HEK293 (cell line): ENCODE measurements at regions not wholly inside any gene's neighbourhood (a gene's known extent, or its start where the extent isn't known, plus 50 kb on each side); places are given as distances from the start of the nearest gene placed in this dataset.

ENCODE experiments used
- CTCF ChIA-PET: fragments of 350-600 bp; formaldehyde crosslinking; extraction: SDS; loops from one replicate; lab custom pipeline; 2021; ENCODE audit warnings: antibody characterized with exemption; lab: Yijun Ruan, JAX
- POLR2A ChIA-PET: fragments of 300-600 bp; formaldehyde crosslinking; extraction: SDS; loops from one replicate; lab custom pipeline; 2020; ENCODE audit warnings: antibody characterized with exemption, inconsistent platforms; lab: Yijun Ruan, JAX
- H3K27ac ChIP-seq: fragments of 200-500 bp; sonication (Bioruptor generic); 2 replicates; pipeline ENCODE4 v1.5.1; 2014; ENCODE audit warnings: low read depth, low read length, control low read depth, inconsistent platforms; ENCODE audit errors: extremely low read depth
- H3K36me3 ChIP-seq, 2 experiments: fragments of 200-500 bp in 1 of 2; sonication (Bioruptor generic) in 1 of 2; 1 replicate in 1 of 2; 2 replicates in 1 of 2; pipeline ENCODE4 v1.5.1; 2014 to 2017; ENCODE audit warnings: inconsistent platforms in 2 of 2, low read length in 2 of 2; ENCODE audit not compliant: control insufficient read depth in 2 of 2, insufficient read depth in 1 of 2
- H3K4me1 ChIP-seq: fragments of 200-500 bp; sonication (Bioruptor generic); 2 replicates; pipeline ENCODE4 v1.5.1; 2014; ENCODE audit warnings: mild to moderate bottlenecking, low read length, inconsistent platforms; ENCODE audit not compliant: control insufficient read depth, insufficient read depth
- H3K4me3 ChIP-seq: 2 replicates; pipeline ENCODE4 v1.5.1; 2011; ENCODE audit warnings: low read depth, mild to moderate bottlenecking, control low read depth, low read length, moderate library complexity
- H3K9me3 ChIP-seq: fragments of 200-500 bp; sonication (Bioruptor generic); 2 replicates; pipeline ENCODE4 v1.5.1; 2014; ENCODE audit warnings: low read depth, low read length, inconsistent platforms; ENCODE audit not compliant: control insufficient read depth, insufficient read depth
- BCL11B ChIP-seq: fragments of 450-650 bp; formaldehyde crosslinking; IDR thresholded peaks from 2 replicates; pipeline ENCODE4 v1.5.1; 2016; ENCODE audit warnings: low read depth, missing biosample characterization, missing genetic modification characterization
- OVOL3 ChIP-seq: fragments of 450-650 bp; formaldehyde crosslinking; IDR thresholded peaks from 2 replicates; pipeline ENCODE4 v1.5.1; 2016; ENCODE audit warnings: missing biosample characterization, missing genetic modification characterization
- RBAK ChIP-seq: fragments of 450-650 bp; formaldehyde crosslinking; IDR thresholded peaks from 2 replicates; pipeline ENCODE4 v1.5.1; 2016; ENCODE audit warnings: missing biosample characterization, missing genetic modification characterization
- ZBTB11 ChIP-seq: fragments of 450-650 bp; formaldehyde crosslinking; conservative IDR thresholded peaks from 2 replicates; pipeline ENCODE4 v1.5.1; 2016; ENCODE audit warnings: low read depth, missing biosample characterization, missing genetic modification characterization
- ZNF157 ChIP-seq: fragments of 450-650 bp; formaldehyde crosslinking; IDR thresholded peaks from 2 replicates; pipeline ENCODE4 v1.5.1; 2016; ENCODE audit warnings: missing biosample characterization, missing genetic modification characterization
- ZNF184 ChIP-seq: fragments of 450-650 bp; IDR thresholded peaks from 2 replicates; pipeline ENCODE4 v1.5.1; 2018; ENCODE audit warnings: missing biosample characterization, mild to moderate bottlenecking, missing genetic modification characterization
- ZNF426 ChIP-seq: fragments of 450-650 bp; formaldehyde crosslinking; IDR thresholded peaks from 2 replicates; pipeline ENCODE4 v1.5.1; 2017; ENCODE audit warnings: missing biosample characterization, missing genetic modification characterization, mild to moderate bottlenecking, inconsistent platforms, moderate library complexity
- ZNF510 ChIP-seq: fragments of 450-650 bp; formaldehyde crosslinking; IDR thresholded peaks from 2 replicates; pipeline ENCODE4 v1.5.1; 2018; ENCODE audit warnings: mild to moderate bottlenecking, missing genetic modification characterization, missing biosample characterization; ENCODE audit not compliant: insufficient replicate concordance
- ZNF548 ChIP-seq: fragments of 450-650 bp; formaldehyde crosslinking; IDR thresholded peaks from 2 replicates; pipeline ENCODE4 v1.5.1; 2016; ENCODE audit warnings: missing biosample characterization, missing genetic modification characterization
- ZNF596 ChIP-seq: fragments of 450-650 bp; IDR thresholded peaks from 2 replicates; pipeline ENCODE4 v1.5.0; 2018; ENCODE audit warnings: missing biosample characterization, mild to moderate bottlenecking, missing genetic modification characterization, moderate library complexity
- ZNF621 ChIP-seq: fragments of 450-650 bp; formaldehyde crosslinking; IDR thresholded peaks from 2 replicates; pipeline ENCODE4 v1.5.1; 2017; ENCODE audit warnings: missing biosample characterization, missing genetic modification characterization
- ZNF664 ChIP-seq: fragments of 450-650 bp; formaldehyde crosslinking; IDR thresholded peaks from 2 replicates; pipeline ENCODE4 v1.5.1; 2016; ENCODE audit warnings: missing biosample characterization, missing genetic modification characterization
- TF ChIP-seq, protein P1 (sequence below): fragments of 450-650 bp; formaldehyde crosslinking; IDR thresholded peaks from 2 replicates; pipeline ENCODE4 v1.5.1; 2016; ENCODE audit warnings: missing biosample characterization, missing genetic modification characterization
- TF ChIP-seq, protein P2 (sequence below): fragments of 450-650 bp; formaldehyde crosslinking; IDR thresholded peaks from 2 replicates; pipeline ENCODE4 v1.5.1; 2017; ENCODE audit warnings: missing biosample characterization, missing genetic modification characterization
- TF ChIP-seq, protein P3 (sequence below): fragments of 450-650 bp; formaldehyde crosslinking; IDR thresholded peaks from 2 replicates; pipeline ENCODE4 v1.5.1; 2016; ENCODE audit warnings: missing biosample characterization, missing genetic modification characterization
- TF ChIP-seq, protein P4 (sequence below): fragments of 450-650 bp; formaldehyde crosslinking; IDR thresholded peaks from 2 replicates; pipeline ENCODE4 v1.5.1; 2016; ENCODE audit warnings: missing biosample characterization, missing genetic modification characterization, borderline replicate concordance
- TF ChIP-seq, protein P5 (sequence below): fragments of 450-650 bp; formaldehyde crosslinking; IDR thresholded peaks from 2 replicates; pipeline ENCODE4 v1.5.1; 2016; ENCODE audit warnings: missing biosample characterization, missing genetic modification characterization

DNA sequence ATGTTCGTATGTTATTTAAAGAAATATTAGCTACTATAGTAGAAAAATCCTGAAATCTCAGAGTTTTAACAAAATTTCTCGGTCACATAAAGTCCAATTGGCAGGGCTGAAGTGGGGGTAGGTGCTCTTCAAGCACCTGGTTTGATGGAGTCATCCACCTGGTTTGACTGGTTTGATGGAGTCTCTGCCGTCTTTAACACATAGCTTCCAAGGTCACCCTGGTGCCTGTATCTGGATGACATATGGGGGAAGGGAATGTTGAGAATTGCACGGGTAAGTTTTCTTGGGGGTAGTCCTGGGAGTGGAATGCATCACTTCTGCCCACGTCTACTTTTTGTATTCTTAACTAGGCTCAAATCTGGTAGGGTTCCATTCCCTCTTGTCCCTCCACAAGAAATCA, 351.2 kb downstream of the SH3GL2 start (continued):
- TF ChIP-seq ZNF596 (tag by site-specific recombination) (no peak), ZNF184 (tag by site-specific recombination) (no peak), ZNF157 (tag by site-specific recombination) (no peak), ZNF510 (tag by site-specific recombination) (no peak), OVOL3 (tag by site-specific recombination) (no peak), ZNF426 (tag by site-specific recombination) (no peak)
- TF ChIP-seq, protein P1, sequence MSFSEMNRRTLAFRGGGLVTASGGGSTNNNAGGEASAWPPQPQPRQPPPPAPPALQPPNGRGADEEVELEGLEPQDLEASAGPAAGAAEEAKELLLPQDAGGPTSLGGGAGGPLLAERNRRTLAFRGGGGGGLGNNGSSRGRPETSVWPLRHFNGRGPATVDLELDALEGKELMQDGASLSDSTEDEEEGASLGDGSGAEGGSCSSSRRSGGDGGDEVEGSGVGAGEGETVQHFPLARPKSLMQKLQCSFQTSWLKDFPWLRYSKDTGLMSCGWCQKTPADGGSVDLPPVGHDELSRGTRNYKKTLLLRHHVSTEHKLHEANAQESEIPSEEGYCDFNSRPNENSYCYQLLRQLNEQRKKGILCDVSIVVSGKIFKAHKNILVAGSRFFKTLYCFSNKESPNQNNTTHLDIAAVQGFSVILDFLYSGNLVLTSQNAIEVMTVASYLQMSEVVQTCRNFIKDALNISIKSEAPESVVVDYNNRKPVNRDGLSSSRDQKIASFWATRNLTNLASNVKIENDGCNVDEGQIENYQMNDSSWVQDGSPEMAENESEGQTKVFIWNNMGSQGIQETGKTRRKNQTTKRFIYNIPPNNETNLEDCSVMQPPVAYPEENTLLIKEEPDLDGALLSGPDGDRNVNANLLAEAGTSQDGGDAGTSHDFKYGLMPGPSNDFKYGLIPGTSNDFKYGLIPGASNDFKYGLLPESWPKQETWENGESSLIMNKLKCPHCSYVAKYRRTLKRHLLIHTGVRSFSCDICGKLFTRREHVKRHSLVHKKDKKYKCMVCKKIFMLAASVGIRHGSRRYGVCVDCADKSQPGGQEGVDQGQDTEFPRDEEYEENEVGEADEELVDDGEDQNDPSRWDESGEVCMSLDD (tag by site-specific recombination), result no peak
- TF ChIP-seq, protein P2, sequence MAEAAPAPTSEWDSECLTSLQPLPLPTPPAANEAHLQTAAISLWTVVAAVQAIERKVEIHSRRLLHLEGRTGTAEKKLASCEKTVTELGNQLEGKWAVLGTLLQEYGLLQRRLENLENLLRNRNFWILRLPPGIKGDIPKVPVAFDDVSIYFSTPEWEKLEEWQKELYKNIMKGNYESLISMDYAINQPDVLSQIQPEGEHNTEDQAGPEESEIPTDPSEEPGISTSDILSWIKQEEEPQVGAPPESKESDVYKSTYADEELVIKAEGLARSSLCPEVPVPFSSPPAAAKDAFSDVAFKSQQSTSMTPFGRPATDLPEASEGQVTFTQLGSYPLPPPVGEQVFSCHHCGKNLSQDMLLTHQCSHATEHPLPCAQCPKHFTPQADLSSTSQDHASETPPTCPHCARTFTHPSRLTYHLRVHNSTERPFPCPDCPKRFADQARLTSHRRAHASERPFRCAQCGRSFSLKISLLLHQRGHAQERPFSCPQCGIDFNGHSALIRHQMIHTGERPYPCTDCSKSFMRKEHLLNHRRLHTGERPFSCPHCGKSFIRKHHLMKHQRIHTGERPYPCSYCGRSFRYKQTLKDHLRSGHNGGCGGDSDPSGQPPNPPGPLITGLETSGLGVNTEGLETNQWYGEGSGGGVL, result no peak
- TF ChIP-seq, protein P3, sequence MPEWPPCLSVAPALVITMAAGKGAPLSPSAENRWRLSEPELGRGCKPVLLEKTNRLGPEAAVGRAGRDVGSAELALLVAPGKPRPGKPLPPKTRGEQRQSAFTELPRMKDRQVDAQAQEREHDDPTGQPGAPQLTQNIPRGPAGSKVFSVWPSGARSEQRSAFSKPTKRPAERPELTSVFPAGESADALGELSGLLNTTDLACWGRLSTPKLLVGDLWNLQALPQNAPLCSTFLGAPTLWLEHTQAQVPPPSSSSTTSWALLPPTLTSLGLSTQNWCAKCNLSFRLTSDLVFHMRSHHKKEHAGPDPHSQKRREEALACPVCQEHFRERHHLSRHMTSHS (tag by site-specific recombination), result no peak

DNA sequence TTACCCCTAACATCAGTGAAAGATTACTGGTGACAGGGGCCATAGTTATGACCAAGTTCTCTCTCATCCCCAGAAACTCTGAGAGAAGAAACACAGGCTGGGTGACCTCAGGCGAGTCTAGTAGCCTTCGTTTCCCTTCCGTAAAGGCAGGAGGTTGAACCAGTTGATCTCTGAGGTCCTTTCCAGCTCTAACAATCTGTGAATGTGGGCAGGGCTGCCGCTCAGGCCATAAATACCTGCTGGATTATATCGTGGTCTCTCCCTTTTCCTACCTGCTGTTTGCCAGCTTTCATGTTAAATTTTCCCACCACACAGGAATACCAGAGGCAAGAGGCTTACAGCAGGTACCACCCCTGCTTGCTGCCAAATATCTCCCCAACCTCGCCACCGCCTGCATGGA, 357.5 kb downstream of the SH3GL2 start:
- CTCF ChIA-PET, result no interaction called here
- Histone ChIP-seq H3K4me3 (no peak overlapping the region), H3K9me3 (no peaks in the 10 kb centered on the region), H3K36me3 (no peaks in the 10 kb centered on the region)
- TF ChIP-seq ZNF548 (tag by site-specific recombination) (no peak), ZBTB11 (tag by site-specific recombination) (no peak)
- TF ChIP-seq, all 188 proteins: peak for 0
- POLR2A ChIA-PET, result no interaction called here
- Histone ChIP-seq H3K27ac (no peak overlapping the region), H3K4me1 (no peaks in the 10 kb centered on the region)

DNA sequence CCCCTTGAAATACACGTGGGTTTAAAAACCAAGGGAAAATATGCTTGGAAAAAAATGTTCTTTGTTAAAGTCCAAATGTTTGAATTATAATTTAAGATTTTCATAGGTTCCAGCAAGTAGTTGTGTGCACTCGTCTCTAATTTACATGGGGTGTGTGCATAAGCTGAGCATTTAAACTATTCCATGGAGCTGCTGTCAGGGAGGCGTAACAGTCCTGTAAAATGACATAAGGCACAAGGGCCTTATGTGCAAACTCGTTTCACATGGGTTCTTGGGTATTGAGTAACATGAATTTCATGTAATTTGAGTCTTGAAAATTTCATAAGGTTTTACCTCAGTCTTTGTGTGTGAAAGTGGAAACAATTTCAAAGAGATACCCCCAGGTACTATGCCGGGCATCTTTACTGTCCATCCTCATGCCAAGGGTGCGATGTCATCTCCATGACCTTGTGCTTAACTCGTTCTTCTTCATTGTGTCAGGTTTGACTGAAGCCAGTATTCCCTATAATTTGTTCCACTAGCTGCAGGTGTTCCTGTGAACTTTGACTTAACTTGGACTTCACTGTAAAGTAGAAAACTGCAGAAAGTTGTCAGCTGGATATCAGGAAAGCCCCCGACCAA, 359.3 kb downstream of the SH3GL2 start:
- POLR2A ChIA-PET, result no interaction called here
- H3K9me3 ChIP-seq, result no peaks in the 10 kb centered on the region
- no peak overlapping the region for H3K4me3 ChIP-seq
- no peaks in the 10 kb centered on the region for H3K4me1 ChIP-seq
- no peaks in the 10 kb centered on the region for H3K36me3 ChIP-seq
- no peak overlapping the region for H3K27ac ChIP-seq
- CTCF ChIA-PET, result interaction anchor here (0.7 kb wide), 1 partner anchor 176 kb away, joined by 4 read pairs; no protein-coding TSS in a partner anchor
- TF ChIP-seq ZNF664 (no peak), RBAK (tag by site-specific recombination) (no peak), ZNF621 (tag by site-specific recombination) (no peak), BCL11B (tag by site-specific recombination) (no peak)
- TF ChIP-seq, protein P4, sequence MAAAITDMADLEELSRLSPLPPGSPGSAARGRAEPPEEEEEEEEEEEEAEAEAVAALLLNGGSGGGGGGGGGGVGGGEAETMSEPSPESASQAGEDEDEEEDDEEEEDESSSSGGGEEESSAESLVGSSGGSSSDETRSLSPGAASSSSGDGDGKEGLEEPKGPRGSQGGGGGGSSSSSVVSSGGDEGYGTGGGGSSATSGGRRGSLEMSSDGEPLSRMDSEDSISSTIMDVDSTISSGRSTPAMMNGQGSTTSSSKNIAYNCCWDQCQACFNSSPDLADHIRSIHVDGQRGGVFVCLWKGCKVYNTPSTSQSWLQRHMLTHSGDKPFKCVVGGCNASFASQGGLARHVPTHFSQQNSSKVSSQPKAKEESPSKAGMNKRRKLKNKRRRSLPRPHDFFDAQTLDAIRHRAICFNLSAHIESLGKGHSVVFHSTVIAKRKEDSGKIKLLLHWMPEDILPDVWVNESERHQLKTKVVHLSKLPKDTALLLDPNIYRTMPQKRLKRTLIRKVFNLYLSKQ, result no peak
- TF ChIP-seq, protein P5, sequence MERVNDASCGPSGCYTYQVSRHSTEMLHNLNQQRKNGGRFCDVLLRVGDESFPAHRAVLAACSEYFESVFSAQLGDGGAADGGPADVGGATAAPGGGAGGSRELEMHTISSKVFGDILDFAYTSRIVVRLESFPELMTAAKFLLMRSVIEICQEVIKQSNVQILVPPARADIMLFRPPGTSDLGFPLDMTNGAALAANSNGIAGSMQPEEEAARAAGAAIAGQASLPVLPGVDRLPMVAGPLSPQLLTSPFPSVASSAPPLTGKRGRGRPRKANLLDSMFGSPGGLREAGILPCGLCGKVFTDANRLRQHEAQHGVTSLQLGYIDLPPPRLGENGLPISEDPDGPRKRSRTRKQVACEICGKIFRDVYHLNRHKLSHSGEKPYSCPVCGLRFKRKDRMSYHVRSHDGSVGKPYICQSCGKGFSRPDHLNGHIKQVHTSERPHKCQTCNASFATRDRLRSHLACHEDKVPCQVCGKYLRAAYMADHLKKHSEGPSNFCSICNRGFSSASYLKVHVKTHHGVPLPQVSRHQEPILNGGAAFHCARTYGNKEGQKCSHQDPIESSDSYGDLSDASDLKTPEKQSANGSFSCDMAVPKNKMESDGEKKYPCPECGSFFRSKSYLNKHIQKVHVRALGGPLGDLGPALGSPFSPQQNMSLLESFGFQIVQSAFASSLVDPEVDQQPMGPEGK (tag by site-specific recombination), result no peak
- TF ChIP-seq, protein P2, result no peak
